Fibroblast of gingiva (primary cell): ENCODE measurements at regions not wholly inside any gene's neighbourhood (a gene's known extent, or its start where the extent isn't known, plus 50 kb on each side); places are given as distances from the start of the nearest gene placed in this dataset.

Source experiments
- DNase-seq: peaks from one replicate; pipeline ENCODE4 v3.0.0-alpha.2; 2011; ENCODE audit warnings: low read depth

DNA sequence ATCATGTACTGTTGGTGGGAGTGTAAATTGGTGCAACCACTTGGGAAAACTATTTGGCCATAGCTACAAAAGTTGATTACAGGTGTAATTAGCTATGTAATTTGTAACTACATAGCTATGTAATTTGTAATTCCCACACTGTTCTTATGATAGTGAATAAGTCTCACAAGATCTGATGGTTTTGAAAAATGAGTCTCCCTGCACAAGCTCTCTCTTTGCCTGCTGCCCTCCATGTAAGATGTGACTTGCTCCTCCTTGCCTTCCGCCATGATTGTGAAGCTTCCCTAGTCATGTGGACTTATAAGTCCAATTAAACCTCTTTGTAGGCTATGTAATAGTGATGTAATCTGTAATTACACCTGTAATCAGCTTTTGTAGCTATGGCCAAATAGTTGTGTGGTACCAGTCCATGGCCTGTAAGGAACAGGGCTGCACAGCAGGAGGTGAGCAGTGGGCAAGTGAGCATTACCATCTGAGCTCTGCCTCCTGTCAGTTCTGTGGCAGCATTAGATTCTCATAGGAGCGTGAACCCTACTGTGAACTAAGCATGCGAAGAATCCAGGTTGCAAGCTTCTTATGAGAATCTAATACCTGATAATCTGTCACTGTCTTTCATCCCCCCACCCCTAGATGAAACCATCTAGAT lies 133.7 kb upstream of the COPS8 start:
- no peak for DNase-seq

GRCh38 chr2:236954641-236955040 lies 131.0 kb upstream of the COPS8 start:
- no peak for DNase-seq

- no peak for DNase-seq
Observed at GRCh38 chr2:236955521-236956030, 130.1 kb upstream of the COPS8 start.

- no peak for DNase-seq
Observed at GRCh38 chr2:236956031-236956618, 129.6 kb upstream of the COPS8 start.

- no peak for DNase-seq
Observed at GRCh38 chr2:236956641-236957040, 129.0 kb upstream of the COPS8 start.

GRCh38 chr2:236959036-236959435 lies 126.7 kb upstream of the COPS8 start:
- no peak for DNase-seq

DNA sequence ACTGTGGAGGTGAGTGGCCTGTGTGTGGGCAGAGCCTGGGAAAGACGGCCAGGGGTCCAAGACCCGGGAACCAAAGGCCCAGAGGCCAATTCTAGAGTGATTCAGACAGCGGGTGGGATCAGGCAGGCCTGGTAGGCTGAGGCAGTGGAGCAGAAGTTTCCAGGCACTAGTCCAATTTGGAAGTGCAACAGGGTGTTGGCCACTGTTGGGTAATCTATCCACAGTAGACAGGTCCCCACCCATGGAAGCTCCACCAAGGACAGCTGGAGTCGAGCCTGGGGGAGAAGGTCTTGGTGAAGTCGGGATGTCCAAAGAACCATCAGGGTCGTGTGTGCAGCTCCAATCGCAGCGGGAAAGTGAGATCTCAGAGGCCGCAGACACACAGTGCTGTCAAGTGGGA lies 125.8 kb upstream of the COPS8 start:
- no peak for DNase-seq

DNA sequence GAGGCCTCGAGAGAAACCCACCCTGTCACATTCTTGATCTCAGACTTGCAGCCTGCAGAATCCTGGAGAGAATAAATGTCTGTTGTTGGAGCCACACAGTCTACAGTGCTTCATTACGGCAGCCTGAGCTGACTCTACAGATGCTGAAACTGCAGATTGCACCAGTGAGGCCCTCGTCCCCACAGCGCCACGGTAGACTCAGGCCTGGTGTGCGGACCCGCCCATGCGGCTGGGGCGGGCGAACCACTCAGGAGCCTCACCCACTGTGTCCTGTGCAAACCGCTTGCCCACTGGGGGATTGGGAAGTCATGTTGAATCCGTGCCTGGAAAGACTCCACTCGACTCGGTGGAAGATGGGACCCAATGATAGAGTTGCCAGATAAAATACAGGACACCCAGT lies 125.2 kb upstream of the COPS8 start:
- no peak for DNase-seq

DNA sequence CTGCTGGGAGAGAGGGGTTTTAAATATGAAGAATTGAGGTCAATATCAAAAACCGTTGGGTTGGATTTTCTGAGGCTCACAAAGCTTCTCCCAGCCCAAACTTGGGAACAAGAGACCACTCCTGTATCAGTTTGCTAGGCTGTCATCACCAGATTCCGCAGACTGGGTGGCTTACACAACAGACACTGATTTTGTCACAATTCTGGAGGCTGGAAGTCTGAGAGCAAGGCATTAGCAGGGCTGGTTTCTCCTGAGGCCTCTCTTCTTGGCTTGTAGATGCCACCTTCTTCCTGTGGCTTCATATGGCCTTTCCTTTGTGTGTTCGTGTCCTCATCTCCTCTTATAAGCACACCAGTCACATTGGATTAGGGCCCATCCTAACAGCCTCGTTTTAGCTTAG lies 122.9 kb upstream of the COPS8 start:
- no peak for DNase-seq

- no peak for DNase-seq
Observed at GRCh38 chr2:236963631-236964182, 122.0 kb upstream of the COPS8 start.

- peak; percentile 53 for DNase-seq
Observed at GRCh38 chr2:236964291-236964690, 121.4 kb upstream of the COPS8 start.

DNA sequence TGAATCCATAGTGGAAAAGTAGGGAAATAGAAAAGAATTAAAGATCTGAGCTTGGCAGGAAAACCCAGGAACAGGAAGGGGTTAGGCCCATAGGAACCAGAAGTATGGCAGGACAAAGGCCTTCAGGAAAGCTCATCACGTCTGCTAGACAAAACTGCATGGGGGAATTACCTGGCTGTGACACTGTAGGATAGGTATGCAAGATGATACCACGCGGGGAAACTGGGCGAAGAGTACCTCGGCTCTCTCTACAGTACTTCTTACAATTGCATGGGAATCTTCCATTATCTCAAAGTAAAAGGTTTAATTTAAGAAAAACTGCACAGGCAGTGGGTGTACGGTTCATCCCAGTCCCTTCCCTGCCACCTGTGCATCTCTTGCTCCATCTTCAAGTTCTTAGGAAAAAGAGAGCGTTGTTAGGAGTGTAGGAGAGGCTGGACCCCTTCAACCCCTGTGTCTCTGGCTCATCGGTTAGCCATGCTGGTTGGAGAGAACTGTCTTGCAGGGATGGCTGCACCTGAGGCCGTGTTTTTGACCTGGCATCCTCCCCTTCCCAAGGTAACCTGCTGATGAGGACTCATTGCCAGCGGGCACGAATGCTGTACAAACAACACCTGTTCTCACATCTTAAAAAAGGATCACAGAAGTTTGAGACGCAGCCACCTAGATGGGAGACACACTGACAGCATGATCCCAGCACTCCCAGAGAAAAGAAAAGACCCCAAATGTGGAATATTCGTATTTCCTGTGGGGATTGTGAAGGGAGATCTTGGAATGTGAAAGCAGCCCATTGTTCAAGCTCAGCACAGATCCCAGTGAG lies 120.5 kb upstream of the COPS8 start:
- DNase-seq: no peak

DNA sequence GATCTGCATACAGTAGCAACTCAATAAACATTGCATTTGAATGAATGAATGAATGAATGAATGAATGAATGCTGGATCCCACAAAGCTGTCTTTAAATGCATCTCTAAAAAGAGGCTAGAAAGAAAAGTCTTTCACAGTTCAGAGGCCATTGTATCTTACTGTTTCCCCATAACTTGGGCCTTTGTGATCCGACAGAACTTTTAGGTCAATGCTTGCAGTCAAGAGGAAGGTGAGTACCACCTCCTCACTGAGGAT lies 119.9 kb upstream of the COPS8 start:
- no peak for DNase-seq

DNA sequence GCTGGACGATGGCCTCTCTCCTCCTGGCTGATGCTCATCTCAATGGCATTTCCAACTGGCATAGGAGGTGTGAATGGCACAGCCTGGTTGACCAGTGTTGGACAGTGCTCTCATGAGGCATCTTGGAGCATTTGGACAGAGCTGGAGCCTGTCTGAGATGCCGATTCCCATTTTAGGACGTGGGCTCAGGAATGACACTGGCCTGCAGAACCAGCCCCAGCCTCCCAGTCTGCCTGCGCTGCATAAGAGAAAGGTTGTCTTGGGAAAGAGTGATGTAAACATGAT lies 118.2 kb upstream of the COPS8 start:
- DNase-seq: no peak

DNA sequence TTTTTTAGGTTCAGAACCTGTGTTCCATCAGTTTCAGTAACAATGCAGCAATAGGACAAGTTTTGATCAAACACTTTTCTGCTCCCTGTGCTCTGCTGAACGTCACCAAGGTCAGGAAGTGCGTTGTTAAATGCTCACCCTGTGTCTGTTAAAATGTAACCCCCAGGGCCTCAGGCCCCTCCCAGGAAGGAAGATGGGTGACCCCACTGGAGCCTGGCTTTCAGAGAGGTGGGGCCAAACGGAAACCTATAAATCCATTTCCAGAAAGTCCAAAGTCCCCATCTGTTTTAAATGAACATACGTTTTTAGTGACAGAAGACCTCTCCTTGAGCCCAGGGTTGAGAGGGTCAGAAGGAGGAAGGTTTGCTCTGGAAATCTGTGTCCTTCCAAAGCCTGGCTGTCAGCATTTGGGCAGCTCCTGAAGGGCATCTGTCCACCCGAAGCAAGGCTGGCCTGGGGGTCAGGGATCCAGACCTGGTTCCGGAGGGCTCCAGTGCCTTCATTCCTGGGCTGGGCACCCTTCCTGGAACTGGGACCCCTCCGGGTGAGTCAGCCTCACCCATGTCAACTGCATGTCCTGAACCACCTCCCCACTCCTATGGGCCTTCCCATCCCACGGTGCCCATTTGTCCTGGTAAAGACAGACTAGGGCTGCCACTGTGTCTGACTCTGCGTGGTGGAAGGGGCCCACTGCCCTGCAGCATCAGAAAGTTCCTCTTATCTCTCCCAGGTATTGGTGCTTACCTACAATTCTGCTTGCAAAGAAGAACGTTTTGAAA lies 117.4 kb upstream of the COPS8 start:
- DNase-seq: no peak

- DNase-seq: no peak
Observed at GRCh38 chr2:236968880-236969534, 116.7 kb upstream of the COPS8 start.

GRCh38 chr2:236969767-236970655 lies 115.7 kb upstream of the COPS8 start:
- no peak for DNase-seq

GRCh38 chr2:236970656-236971010 lies 115.1 kb upstream of the COPS8 start:
- DNase-seq: peak; percentile 26

GRCh38 chr2:236971131-236971821 lies 114.4 kb upstream of the COPS8 start:
- no peak for DNase-seq

DNA sequence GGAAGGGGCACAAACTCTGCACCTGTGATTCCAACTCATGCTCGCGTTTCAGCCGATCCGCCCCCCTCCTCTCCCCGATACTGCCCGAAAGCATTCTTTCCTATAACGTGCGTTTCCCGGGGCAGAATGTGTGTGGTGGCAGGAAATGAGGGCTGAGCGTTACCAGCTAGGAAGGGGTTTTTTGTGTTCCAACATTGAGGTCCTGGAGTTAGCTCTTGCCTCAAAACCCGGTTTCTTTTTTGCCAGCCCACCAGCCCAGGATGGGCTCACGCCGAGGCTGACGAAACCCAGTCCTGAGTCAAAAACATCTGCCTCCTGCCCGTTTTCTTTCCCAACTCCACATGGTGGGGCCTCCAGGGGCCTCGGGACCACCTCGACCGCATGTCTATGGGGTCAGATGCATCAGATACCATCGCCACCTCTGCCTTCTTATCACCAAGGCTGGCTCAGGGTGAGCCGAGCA lies 113.7 kb upstream of the COPS8 start:
- DNase-seq: no peak
